Hepatic stellate cell (primary cell): ENCODE measurements at regions not wholly inside any gene's neighbourhood (a gene's known extent, or its start where the extent isn't known, plus 50 kb on each side); places are given as distances from the start of the nearest gene placed in this dataset.

Experiments
- DNase-seq: peaks from one replicate; pipeline ENCODE4 v3.0.0; 2011; ENCODE audit warnings: low spot score

DNA sequence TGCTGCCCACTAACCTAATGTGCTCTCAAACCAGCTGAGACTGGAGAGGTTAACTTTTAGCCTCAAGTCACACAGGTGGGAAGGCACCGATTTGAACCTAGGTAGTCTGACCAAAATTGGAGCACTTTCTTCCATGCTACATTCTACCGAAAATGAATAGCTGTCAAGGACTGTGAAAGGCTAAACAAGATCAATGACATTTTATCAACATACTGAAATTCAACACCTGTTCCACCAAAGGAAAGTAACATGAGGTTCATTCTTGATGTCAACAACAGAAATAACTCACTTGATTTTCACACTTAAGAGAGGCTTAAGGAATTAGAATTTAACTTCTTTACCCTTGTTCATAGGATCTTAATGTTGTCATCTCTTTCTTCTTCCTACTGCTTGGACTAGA, 284.4 kb upstream of the MON1B start:
- DNase-seq = no peak

DNA sequence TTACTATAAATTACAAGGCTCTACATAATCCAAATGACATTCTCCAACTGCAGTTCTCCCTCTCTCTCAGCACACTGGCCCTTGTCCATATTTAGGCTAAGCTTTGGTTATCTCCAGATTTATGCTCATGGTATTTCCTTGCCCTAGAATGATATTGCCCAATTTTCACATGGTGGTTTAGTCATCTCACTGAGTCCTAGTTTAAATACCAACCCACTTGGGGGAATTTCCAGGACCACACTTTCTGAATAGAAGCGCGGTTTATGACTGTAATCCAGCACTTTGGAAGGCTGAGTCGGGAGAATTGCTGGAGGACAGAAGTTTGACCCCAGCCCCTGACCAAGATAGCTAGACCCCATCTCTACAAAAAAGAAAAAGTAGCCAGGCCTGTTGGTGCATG, 280.1 kb upstream of the MON1B start:
- no peak for DNase-seq

DNA sequence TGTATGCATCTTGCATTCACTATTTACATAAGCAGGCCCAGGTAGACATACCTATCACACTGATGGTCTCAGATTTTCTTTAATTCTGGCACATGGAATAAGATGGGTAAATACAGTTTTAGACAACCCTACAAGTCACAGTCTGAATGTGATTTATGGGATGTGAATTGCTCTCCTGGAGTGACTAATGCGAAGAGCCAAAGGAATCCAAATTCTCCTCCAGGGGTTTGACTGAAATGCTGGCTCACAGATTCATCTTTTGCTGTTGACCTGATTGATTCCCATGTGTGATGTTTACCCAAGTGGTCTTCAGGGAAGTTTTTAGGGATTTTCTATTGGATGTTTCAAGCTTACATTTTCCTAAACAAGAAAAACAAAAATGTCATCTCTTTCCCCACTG, 277.9 kb upstream of the MON1B start:
- DNase-seq = no peak

DNA sequence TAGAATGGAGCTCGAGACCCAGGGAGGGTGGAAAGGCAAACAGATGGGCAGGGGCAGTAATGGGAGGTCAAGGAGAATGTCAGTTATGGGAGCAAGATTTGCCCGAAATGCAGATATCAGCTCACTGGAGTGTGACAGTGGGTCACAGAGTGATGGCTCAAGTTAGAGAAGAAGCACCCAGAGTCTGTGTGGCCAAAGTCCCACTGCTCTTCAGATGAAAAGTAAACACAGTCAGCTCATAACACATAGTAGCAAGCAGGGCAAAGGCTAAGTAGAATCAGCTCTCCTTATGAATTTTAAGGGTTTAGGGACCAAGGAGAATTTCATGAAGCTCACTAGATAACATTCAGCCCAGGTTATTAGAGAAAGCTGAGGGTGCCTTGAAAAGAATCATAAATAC, 264.9 kb upstream of the MON1B start:
- no peak for DNase-seq

DNA sequence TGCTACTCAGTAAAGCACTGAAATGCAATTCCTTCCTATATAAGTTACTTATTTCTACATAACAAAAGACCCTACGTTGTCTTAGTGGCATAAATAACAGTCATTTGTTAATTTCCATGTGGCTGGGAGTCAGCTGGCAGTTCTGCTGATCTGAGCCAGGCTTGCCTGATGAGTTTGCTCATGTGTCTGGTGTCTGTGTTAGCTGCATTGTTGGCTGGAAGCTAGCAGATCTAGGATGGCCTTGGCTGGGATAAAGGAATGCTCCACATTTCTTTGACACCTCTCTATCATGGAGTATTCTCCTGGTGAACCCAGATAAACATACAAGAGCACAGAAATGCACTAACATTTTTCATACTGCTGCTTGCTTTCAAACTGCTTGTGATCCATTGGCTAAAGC, 264.4 kb upstream of the MON1B start:
- DNase-seq = no peak

DNA sequence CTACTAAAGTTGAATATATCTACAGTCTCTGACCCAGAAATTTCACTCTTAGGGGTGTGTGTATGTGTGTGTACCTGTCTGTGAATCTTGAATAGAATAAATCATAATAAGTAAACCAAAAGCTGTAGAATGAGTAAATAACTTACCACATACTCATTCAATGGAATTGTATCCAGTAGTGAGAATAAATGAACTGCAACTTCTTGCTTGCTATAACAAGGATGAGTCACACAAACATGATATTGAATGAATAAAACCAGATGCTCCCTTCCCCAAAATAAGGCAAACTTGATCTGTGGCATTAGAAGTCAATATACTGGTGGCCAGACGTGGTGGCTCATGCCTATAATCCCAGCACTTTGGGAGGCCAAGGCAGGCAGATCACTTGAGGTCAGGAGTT, 259.8 kb upstream of the MON1B start:
- DNase-seq = no peak

DNA sequence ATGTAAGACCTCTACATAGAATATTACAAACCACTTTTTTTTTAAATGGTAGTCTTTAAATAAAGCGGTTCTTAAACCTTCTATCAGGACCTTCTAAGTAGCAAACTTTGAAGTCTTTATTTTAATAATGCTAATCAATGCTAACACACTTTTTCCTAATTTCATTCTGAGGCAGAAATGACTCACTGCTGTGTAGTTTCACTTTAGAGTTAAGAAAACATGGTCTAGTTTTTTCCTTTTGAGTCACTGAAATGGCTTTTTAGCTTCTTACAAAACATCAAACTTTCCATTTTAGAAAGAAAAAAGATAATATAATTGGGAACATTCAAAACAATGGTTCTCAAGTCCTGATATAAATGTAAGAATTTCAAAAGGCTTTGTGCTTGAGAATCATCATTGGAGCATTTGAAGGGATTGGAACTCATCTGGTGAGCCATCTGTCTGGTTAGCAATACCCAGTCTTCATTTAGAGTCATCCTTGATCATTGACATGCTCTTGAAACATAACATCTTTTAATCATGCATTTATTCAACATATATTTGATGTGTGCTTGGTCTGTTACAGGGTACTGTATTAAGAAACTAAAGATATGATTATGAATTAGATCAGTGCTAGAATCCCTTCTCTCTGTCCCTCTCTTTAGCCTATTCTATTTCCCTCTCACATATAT, 258.3 kb upstream of the MON1B start:
- DNase-seq = no peak

DNA sequence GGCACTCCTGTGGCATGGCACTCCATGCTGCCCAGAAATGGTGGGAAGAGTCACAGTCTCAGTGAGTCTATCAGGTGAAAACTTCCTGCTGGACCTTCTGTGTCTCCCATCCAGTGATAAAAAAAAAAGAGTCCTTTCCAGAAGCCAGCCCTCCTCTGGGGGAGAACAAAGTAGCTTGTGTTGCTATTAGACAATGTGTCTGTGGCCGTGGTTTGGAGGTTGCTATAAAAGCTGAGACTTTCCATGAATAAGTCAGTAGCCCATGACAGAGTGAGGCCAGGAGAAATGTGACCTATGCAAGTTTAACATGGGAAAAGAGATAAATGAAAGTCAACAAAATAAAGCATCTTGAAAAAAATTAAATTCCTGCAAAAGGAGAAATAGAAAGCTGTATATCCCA, 250.7 kb upstream of the MON1B start:
- no peak for DNase-seq

DNA sequence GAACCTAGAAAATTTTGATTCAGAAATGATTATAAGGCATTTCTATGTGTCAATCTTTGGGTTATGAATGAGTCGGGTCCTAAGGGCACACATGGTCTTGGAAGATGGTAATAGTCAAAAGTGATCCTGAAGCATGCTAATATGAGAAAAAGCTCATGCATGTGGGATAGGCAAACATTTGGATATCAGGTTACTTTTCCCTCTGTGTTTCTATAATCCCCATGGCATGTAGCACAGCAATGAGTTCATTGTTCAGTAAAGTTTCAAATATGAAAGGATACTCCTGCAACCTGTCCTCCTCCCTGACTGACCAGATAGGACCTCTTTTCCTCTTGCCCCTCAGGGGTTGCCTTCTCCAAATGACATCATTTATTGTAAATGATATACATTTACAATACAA, 249.9 kb upstream of the MON1B start:
- DNase-seq = no peak

DNA sequence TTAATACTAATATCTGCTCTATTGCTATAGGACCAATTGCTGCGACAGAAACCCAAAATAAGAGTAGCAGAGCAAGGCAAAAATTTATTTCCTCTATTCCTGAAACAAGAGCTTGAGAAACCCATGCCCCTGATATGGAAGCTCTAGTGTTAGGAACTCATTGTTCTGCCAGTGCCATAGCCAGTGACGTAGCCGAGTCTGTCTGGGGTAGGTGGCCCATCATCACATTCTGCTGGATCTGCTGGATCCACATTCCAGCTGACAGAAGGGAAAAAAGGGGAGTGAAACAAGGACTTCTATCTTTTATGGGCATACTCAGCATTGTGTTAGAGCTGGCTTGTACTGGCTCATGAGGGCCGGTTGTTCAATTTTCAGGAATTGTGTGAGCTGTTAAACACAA, 248.9 kb upstream of the MON1B start:
- DNase-seq = no peak

DNA sequence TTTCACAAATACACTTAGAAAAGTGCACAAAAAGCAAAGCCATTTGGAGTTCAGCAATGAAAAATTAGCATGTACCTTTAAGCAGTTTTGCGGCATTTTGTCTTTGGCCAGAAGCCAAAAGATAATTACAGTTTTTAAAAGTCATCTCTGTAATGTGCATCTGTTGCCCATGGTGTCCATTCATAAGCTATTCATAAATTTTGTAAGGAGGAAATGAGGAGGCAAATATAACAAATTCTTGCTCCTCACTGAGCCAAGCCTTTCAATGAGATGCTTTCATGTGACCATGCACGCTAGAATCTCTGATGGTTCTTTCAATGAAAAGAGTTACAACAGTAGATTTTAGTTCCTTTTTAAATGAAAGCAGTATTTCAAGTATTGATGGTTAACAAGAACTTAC, 247.1 kb upstream of the MON1B start:
- DNase-seq = no peak

DNA sequence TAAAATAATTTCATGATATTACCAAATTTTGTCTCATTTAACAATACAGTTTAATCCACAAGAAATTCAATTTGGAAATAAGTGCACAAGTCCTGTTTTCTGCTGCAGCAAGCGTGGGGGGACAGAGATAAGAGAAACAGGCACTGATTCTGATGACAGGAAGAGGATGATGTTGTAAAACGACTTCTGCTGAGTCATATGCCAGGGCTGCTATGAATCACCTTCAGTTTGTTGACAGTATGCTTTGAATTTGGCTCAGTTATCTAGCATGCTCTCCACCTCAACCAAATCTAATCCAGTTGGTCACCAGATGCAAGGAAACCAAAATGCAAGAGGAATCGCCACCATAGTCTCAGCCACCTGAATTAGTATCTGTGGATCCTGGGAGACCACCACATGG, 244.1 kb upstream of the MON1B start:
- DNase-seq = peak; percentile 11

DNA sequence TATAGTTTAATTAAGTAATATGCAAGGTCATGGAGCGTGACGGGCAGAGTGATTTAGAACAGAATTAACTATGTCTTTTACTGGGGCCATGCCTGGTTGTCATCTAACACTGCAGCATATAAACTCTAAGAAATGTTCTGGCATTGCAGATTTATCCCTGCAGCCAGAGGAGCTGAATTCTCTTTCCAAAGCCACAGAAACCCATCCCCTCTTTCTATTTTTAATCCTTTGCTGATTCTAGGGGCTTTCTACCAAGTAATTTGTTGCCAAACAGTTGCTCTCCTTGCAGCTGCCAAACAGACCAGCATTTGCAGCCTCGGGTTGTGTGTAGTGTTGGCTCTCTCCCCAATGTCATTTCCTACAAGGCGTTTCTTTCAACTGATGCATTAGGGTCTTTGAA, 243.2 kb upstream of the MON1B start:
- no peak for DNase-seq

DNA sequence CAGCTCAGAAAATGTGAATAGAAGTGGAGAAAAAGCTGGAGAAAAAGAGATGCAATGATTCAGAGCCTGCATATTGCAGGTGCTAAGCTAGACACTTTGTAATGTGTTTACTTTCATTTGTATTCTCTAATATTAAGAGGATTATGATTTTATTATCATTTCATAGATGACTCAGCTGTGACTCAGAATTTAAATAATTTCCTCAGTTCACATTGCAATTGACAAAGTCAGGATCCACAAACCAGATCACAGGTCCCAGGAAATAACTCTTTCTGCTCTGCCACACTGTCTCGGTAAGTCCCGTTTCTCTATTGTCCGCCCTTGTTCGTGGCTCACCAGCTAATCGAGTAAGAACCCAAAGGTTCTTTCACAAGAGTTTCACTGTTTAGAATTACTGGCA, 235.4 kb upstream of the MON1B start:
- DNase-seq = no peak

DNA sequence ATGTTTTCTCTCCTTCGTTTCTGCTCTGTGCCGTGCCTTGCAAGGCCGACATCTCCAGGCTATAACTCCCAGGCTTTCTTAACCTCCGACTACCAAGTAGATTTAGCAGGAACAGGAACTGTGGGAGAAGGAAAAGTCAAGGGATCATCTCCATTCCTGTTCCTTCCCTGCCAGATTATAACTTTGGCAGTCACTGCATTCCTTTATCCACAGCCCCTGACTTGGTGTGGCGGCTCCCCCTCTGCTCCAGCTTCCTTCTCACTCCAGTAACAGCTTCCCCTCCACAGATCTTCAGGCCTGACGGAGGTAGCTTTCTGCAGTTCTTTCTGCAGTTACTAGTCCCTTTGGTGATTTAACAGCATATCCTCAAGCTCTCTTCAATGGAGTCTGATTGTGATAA, 234.6 kb upstream of the MON1B start:
- no peak for DNase-seq

DNA sequence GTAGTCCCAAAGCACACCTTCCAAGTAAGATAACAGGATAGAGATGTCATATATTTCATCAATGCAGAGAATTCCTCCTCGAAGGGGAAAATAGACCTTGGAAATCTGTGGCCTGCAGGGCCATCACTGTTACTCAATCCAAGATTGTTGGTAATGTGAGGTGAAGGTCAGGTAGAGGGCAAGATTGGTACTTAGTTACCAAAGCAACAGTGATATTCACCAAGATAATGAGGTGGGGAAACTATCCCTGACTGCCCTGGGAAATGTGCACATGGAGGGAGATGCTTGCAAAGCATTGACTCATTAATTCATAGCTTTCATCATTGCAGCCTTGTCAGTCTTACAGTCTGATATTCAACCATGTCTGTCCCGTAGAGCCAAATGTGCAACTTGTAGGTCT, 234.1 kb upstream of the MON1B start:
- no peak for DNase-seq

DNA sequence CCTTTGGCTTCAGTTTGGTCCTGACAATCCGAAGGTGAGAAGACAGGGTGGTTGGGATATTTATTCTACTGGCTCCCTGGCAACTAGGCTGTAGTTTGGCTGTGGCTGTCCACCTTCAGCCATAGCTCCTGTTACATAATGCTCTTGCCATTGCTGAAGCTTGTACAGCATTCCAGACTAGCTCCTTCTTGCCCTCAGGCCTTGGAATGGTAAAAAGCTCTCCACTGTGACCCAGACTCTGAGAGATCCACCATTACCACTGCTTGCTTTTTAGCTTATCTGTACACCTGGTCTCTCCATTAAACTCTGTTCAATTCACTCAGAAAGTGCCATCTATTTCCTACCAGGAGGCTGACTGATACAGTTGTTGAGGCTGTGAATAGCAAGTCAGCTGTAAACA, 231.8 kb upstream of the MON1B start:
- DNase-seq = no peak

DNA sequence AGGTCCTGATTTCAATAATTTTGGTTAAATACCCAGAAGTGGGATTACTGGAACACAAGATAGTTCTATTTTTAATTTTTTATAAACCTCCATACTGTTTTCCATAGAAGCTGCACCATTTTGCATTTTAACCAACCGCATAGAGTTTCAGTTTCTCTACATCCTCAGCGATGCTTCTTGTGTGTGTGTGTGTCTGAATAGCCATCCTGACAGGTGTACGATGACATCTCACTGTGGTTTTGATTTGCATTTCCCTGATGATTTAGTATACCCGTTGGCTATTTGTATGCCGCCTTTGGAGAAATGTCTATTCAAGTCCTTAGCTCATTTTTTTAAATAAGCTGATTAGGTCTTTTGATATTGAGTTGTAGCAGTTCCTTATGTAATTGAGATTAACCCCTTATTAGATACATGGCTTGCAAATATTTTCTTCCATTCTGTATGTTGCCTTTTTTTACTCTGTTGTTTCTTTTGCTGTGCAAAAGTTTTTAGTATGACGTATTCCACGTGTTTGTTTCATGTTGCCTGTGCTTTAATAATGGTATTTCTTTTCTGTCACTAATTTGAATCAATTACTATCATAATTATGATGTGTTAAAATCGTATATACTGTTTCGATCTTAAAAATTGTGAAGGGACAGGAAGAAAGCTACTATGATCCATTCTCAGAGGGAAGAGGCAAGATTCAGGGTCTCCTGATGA, 227.2 kb upstream of the MON1B start:
- no peak for DNase-seq

DNA sequence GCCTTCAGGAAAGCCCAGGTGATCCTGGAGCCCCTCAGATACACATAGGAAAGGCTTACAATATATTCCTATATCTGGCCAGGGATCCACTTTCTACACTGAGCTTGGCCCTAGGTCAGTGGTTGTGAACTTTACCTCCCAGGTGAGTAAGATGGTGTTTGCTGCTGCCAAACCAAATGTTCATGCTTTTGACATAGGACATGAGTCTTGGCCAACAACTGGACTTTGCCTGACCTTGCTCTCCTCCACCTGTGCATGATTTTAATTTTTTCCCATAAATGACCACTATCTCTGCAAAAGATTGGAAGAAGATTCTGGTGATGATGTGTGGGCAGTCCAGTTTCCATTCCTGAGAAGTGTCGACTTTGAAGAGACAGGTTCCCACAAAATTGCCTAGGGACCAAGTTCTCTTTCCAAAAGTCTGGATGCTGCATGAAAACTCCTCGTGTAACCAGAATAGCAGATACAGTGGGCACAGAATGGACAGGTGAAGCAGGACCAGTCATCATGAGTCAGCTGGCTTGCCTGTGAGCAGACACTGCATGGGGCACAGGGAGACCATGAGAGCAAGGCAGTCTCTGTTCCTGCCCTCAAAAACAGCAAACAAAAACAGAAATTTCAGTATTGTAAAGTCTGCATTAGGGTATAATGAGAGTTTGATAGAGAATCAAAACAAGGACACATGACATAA, 226.4 kb upstream of the MON1B start:
- no peak for DNase-seq

DNA sequence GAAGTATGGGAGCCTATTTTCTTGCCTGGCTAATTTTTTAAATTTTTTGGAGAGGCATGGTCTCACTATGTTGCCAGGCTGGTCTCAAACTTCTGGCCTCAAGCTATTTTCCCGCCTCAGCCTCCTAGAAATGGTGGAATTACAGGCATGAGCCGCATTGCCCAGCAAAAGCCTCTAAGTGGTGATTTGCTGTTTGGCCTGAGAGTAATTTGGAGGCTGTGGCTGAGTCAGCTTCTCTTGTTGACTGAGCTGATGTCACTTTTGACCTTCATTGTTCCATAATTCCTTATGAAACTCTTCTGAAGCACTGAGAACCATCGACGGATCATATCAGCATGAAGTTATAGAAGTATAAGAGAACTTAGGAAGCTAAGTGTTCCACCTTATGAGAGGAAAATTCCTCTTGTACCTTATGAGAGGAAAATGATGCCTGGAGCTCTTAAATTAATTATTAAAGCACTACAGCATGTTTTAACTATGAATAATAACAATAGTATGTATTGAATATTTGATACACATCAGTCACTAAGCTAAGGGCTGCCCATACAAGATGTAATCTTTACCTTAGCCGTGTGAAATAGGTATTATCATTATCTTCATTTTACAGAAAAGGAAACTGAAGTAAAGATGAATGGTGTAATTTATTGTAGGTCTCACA, 220.8 kb upstream of the MON1B start:
- no peak for DNase-seq

DNA sequence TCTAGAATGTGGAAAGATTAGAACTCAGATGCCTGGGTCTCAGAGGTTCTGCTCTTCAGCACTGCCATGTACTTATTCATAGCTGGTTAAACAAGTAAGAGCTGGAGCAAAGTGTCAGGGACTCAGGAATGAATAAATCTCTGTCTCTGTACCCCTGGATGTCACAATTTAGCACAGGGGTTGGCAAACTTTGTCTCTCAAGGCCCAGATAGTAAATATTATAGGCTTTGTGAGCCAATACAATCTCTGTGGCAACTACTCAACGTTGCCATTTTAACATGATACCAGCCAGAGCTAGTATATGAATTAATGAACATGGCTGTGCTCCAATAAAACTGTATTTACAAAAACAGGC, 220.3 kb upstream of the MON1B start:
- no peak for DNase-seq

DNA sequence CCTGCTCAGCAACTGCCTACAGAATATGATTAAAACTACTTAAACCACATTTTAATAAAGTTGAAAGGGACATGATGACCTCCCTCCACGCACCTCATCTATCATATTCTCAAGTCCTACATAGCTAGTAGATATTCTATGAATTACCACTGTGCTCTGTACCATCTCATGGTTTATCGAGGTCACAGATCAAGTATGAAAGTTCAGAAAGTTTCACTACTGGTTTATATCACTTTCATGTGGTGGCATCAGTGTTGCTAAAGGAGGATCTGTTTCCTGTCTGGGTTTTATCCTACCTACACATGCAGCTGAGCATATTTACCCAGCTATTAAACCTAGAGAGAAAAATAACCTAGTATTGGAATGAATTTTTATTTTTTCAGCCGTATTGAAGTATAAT, 214.9 kb upstream of the MON1B start:
- DNase-seq = no peak

DNA sequence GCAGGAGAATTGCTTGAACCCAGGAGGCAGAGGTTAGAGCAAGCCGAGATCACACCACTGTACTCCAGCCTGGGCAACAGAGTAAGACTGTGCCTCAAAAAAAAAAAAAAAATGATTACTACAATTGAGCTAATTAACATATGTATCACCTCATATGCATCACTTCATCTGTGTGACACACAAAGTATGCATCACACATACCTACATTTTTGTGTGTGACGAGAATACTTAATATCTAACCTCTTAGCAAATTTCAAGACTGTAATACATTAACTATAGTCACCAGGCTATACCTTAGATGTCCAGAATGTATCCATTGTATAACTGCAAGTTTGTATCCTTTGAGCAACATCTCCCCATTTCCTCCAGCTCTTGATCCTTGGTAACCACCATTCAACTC, 214.2 kb upstream of the MON1B start:
- no peak for DNase-seq
